ENCODE measurements at regions not wholly inside any gene's neighbourhood (a gene's known extent, or its start where the extent isn't known, plus 50 kb on each side); places are given as distances from the start of the nearest gene placed in this dataset.

GRCh38 chr17:11026903-11027302 is 189.0 kb upstream of the PIRT start:
- in situ Hi-C loops (cut with MboI), result no loop called here
- Histone ChIP-seq H3K79me2 (ENCODE audit: control insufficient read depth, insufficient read depth, low read length) (no peaks in the 10 kb centered on the region), H3K9ac (ENCODE audit: control insufficient read depth, insufficient read depth, low read length) (no peak overlapping the region), H3K9me3 (replicated peaks; ENCODE audit: control insufficient read depth, insufficient read depth, low read length) (no peaks in the 10 kb centered on the region; the same call in 2 of the 3 replicates), H3K27ac (ENCODE audit: control insufficient read depth, insufficient read depth) (no peak overlapping the region), H3K27me3 (replicated peaks in 1 of 2; ENCODE audit: control insufficient read depth in 2 of 2, insufficient read depth in 2 of 2, low read length in 1 of 2) (no peaks in the 10 kb centered on the region), H3K36me3 (ENCODE audit: control insufficient read depth in 2 of 2, insufficient read depth in 2 of 2, low read length in 1 of 2) (no peaks in the 10 kb centered on the region), H3K4me3 (no peak overlapping the region), H3K4me1 (ENCODE audit: control insufficient read depth, insufficient read depth, low read length) (no peaks in the 10 kb centered on the region), H3K4me2 (ENCODE audit: control insufficient read depth, insufficient read depth) (no peak overlapping the region), H4K20me1 (ENCODE audit: control insufficient read depth, insufficient read depth) (no peaks in the 10 kb centered on the region), H2AFZ (ENCODE audit: control insufficient read depth, low read depth, low read length) (no peak overlapping the region)
- FAIRE-seq (no peak), DNase-seq (ENCODE audit: low read depth, low spot score) (no peak), ATAC-seq (no peak)
- intact Hi-C loops (cut with micrococcal nuclease; ENCODE audit: unreplicated experiment), result no loop called here
- WGBS (ENCODE audit: insufficient coverage, insufficient replicate concordance, low lambda C conversion rate, missing lambda C conversion rate), result 32% methylated on average over 2 of the region's 2 CpGs
- no TSS peak for BruUV-seq (replicated peaks)
- ChIA-PET SMC1A (ENCODE audit: uncharacterized antibody, unreplicated experiment) (no interaction called here), POLR2A (no interaction called here), CTCF (no interaction called here), RAD21 (ENCODE audit: unreplicated experiment) (no interaction called here)
- TF ChIP-seq CREB1 (IDR thresholded peaks at IDR 0.05; ENCODE audit: low read depth) (no peak), RAD21 (IDR thresholded peaks at IDR 0.05; ENCODE audit: insufficient read depth, low read depth, low read length) (no peak), ZNF622 (IDR thresholded peaks at IDR 0.05) (no peak), ZNF274 (IDR thresholded peaks at IDR 0.05; ENCODE audit: insufficient read depth, insufficient read length) (no peak), ATF7 (IDR thresholded peaks at IDR 0.05; ENCODE audit: low read depth) (no peak), KDM1A (IDR thresholded peaks at IDR 0.05; ENCODE audit: borderline replicate concordance) (no peak), GATAD2B (conservative IDR thresholded peaks at IDR 0.05; ENCODE audit: low read depth) (no peak), FOXM1 (IDR thresholded peaks at IDR 0.05; ENCODE audit: low read depth, low read length) (no peak), MTA3 (IDR thresholded peaks at IDR 0.05; ENCODE audit: borderline replicate concordance, low read length) (no peak), SMARCA5 (IDR thresholded peaks at IDR 0.05) (no peak), MTA2 (IDR thresholded peaks at IDR 0.05; ENCODE audit: low read depth) (no peak), TCF3 (IDR thresholded peaks at IDR 0.05; ENCODE audit: borderline replicate concordance, insufficient read depth, low read depth, low read length) (no peak), CTCF (IDR thresholded peaks at IDR 0.05 in 2 of 3, conservative IDR thresholded peaks at IDR 0.05 in 1 of 3; ENCODE audit: control insufficient read depth in 2 of 3, extremely low read depth in 1 of 3, insufficient read depth in 1 of 3, low read depth in 3 of 3, low read length in 3 of 3) (no peak), ZNF592 (IDR thresholded peaks at IDR 0.05) (no peak)
